Stimulated activated naive CD8-positive, alpha-beta T cell treated with anti-CD3 and anti-CD28 coated beads, Interleukin-15, Interleukin-2, amounts not matched to agents 100 U/mL and 50 U/mL, for 24 hours (primary cell): ENCODE measurements at regions not wholly inside any gene's neighbourhood (a gene's known extent, or its start where the extent isn't known, plus 50 kb on each side); places are given as distances from the start of the nearest gene placed in this dataset.

ENCODE experiments used
- ATAC-seq: fragments of 150-1000 bp; cut with Tn5 transposase; one replicate; pipeline ENCODE4 v1.10.0; 2021
- DNase-seq: peaks from one replicate; pipeline ENCODE4 v3.0.0; 2021

- DNase-seq (no peak), ATAC-seq (no peak)
Measured at GRCh38 chr13:105363261-105364190, 1171.9 kb downstream of the EFNB2 start.

GRCh38 chr13:105353654-105354053 is 1181.8 kb downstream of the EFNB2 start:
- ATAC-seq (no peak), DNase-seq (no peak)

- ATAC-seq (no peak), DNase-seq (no peak)
Measured at GRCh38 chr13:105349082-105349723, 1186.3 kb downstream of the EFNB2 start.

DNA sequence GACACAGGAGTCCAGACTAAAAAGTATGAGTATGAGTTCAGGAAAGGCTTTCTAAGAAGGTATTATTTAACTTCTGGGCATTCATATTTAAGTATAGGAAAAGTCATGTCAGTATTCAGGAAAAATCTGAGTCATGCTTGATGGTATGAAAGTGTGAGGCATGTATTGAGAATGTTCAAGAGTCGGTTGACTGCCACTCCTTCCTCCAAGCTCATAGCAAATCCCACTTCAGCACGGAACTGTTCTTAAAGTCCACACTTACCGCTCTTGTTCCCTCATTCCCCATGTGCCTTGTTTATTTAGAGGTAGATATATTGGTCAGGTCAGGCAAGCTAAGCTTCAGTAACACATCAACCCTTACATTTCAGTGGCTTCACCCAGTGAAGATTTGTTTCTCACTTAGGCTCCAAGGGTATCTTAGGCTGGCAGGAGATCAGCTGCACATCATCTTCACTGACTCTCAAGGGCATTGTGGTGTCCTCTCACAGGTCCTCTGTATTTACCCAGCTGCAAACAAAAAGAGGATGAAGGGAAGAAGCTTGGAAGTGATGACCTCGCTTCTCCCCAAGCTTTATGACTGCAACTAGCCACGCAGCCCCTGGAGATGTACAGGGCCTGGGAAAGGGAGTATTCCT is 1189.2 kb downstream of the EFNB2 start:
- no peak for DNase-seq
- ATAC-seq = no peak

GRCh38 chr13:105345730-105346129 is 1189.7 kb downstream of the EFNB2 start:
- no peak for ATAC-seq
- no peak for DNase-seq

DNA sequence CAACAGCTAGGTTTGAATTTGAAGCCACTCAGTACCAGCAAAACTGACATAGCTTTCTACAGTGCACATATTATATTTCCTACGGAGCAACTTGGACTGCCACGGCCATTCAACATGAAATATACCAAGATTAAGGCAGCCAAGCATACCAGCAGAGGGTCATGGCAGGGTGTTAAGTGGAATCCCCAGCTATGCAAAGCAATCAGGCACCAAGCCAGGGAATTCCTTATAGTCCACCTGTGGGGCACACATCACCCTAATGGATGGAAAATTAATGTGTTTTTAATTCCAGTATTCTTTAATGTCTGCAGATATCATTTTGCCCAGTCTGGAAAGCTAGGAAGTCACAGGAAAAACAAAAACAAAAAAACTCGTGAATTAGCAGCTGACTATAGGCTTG is 1190.3 kb downstream of the EFNB2 start:
- ATAC-seq (no peak), DNase-seq (no peak)

DNA sequence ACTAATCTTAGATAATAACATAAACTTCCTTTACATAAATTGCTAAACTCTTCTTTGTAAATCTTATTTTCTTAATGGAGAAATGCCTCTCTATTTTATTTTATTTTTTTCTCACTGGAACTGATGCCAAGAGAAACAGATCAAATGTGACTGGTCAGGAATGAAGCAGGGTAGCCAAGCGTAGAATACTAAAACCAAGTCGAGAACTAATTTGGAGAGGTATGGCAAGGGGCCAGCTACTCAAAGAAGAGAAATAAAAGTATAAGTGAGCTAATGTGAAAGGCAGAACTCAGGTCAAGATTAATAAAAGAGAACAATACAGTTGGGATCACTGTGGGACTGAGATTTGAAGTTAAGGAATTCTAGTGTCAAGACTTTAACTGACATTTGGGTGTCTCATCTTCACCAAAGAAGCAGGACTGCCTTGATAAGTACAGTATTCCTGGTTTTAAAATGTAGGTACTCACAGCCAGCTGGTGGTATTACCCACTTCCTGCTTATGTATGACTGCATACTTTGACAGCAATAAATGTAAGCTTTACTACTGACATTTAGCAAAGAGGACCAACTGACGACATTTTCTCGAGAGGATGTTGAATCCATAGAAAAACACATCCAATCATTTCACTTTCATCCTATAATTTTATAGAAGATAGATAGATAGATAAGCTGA is 1192.2 kb downstream of the EFNB2 start:
- no peak for DNase-seq
- ATAC-seq = no peak

DNA sequence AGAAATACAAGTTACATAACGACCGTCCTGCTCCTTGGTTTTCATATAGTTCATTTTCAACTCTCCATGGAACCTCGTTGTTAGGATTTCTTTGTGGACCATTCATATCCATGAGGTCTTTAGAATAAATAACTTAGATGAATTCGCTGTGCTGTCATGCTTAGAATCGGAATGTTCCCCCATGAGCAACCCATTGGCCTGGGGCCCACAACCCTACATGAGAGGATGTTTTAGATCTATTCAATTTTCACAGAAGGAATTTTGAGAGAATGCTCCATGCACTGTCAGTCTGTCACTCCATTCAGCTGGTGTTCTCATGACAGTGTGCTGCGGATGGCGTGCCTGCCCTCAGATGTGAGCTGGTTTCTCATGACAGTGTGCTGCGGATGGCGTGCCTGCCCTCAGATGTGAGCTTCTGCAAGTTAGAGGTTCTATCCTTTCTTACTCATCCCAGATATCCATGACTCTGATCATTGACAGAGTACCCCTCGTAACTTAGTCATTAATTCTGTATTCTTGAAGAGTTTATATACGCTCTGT is 1193.1 kb downstream of the EFNB2 start:
- ATAC-seq = no peak
- no peak for DNase-seq

GRCh38 chr13:105341758-105342157 is 1193.7 kb downstream of the EFNB2 start:
- DNase-seq = no peak

DNA sequence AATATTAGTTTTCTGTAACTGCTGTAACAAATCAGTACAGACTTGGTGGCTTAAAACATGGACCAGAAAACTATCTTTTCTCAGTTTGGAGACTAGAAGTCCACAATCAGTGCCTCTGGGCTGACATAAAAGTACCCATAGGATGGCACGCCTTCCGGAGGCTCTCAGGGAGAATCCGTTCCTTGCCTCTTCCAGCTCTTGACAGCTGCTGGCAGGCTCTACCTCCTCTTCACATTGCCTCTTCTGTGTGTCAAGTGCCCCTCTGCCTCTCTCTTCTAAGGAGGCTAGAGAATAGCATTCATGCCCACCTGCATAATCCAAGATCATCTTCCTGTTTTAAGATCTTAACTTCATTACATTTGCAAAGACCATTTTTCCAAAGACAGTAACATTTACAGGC is 1194.2 kb downstream of the EFNB2 start:
- no peak for DNase-seq
- no peak for ATAC-seq

More at GRCh38 chr13:105341758-105342157, 1193.7 kb downstream of the EFNB2 start:
- no peak for ATAC-seq

DNA sequence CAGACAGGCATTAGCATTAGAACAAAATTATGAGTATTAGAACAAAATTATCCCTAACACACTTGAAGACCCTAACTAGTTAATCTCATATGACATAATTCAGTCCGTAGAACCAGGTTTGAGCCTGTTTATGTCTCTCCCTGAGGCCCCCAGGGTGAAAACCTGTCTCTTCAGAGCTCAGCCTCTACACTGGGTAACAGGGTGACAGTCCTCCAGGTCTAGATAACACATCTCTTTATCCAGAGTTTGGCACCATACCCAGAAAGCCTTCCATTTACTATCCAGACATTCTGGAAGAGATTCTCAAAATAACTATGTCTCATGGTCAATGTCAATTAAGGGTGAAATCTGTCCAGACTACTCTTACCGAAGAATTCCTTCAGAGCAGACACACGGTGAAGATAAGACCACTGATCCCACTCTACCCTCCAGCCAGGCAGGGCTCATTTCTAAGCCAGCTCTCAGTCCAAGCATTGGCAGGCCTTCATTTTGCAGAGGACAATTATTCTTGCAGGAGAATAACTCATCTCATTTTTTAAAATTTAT is 1195.3 kb downstream of the EFNB2 start:
- ATAC-seq (no peak), DNase-seq (no peak)

GRCh38 chr13:105338773-105339172 is 1196.7 kb downstream of the EFNB2 start:
- no peak for DNase-seq

GRCh38 chr13:105338006-105338405 is 1197.5 kb downstream of the EFNB2 start:
- ATAC-seq (no peak), DNase-seq (no peak)

More at GRCh38 chr13:105338773-105339172, 1196.7 kb downstream of the EFNB2 start:
- ATAC-seq = no peak

GRCh38 chr13:105336706-105337576 is 1198.5 kb downstream of the EFNB2 start:
- ATAC-seq (no peak), DNase-seq (no peak)

GRCh38 chr13:105334211-105334610 is 1201.3 kb downstream of the EFNB2 start:
- ATAC-seq = no peak
- no peak for DNase-seq

DNA sequence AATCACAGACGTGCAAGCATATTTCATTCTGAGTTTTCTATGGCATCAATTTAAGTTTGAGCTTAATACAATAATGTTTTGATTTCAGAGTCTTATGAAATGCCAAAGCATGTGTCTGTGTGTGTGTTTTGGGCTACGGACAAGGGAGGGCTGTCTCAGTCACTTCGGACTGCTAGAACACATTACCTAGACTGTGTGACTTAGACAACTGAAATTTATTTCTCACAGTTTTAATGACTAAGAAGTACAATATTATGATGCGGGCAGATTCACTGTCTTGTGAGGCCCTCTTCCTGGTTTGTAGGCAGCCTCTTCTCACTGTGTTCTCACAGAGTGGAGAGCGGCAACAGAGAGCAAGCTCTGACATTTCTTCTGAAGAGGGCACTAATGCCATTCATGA is 1202.0 kb downstream of the EFNB2 start:
- DNase-seq = no peak
- no peak for ATAC-seq

DNA sequence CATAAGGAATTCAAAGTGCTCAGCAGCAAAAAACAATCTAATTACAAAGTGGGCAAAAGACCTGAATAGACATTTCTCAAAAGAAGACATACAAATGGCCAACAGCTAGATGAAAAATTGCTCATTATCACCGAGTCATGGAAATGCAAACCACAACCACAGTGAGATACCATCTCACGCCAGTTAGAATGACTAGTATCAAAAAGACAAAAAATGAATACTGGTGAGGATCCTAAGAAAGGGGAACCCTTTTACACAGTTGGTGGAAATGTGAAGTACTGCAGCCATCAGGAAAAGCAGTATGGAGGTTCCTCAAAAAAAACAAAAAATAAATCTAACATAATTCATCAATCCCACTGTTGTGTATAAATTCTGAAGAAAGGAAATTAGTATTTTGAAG is 1206.1 kb downstream of the EFNB2 start:
- peak; percentile 61 for ATAC-seq
- no peak for DNase-seq

- ATAC-seq = no peak
- no peak for DNase-seq
Measured at GRCh38 chr13:105328212-105328611, 1207.2 kb downstream of the EFNB2 start.

DNA sequence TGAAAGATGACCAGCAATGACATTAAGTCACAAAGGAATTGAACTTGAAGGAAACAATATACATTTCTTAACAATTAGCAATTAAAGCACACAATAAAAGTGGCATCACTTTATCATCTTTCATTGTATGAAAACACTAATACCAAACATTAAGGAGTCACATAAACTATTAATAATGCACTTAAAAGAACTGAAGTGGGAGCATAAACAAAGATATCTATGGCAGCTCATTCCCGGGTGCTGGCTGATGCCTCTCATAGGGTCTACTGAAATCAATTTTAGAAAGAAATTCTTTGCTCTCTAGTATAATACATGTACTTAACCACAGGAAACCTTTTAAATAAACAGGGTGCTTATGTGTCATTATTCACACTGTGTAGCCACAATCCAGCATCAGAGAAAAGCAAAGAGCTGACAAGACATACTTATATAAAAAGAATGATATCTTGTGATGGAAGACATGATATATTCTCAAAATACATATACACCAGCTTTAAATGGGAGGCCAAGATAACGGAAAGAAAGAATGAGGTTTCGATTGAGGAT is 1207.8 kb downstream of the EFNB2 start:
- ATAC-seq (no peak), DNase-seq (no peak)

- ATAC-seq = no peak
Measured at GRCh38 chr13:105319875-105320274, 1215.6 kb downstream of the EFNB2 start.

DNA sequence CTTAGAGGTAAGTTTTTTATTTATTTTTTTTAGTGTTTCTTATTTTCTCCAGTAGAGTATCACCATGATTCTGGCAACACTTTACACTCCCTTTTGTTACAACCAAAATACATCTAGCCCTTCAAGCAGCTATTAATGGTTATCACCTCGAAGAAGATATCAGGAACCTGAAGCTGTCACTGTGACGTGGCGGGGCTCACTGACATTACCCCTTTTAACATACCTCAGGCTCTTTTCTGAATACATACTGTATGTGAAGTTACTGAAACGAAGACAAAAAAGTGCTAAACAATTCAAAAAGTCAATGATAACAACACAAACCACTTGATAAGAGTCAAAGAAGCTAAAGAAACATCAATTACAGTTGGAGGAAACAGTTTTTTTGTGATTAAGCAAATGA is 1218.7 kb downstream of the EFNB2 start:
- ATAC-seq = no peak
- no peak for DNase-seq

More at GRCh38 chr13:105319875-105320274, 1215.6 kb downstream of the EFNB2 start:
- DNase-seq = no peak
